AG04450 (cell line): ENCODE measurements at regions not wholly inside any gene's neighbourhood (a gene's known extent, or its start where the extent isn't known, plus 50 kb on each side); places are given as distances from the start of the nearest gene placed in this dataset.

Experiments used
- CTCF ChIA-PET: fragments of 300-600, 350-600 bp; formaldehyde crosslinking; extraction: SDS; loops from one replicate; lab custom pipeline; 2022; ENCODE audit warnings: antibody characterized with exemption, inconsistent platforms; lab: Charles Lee
- POLR2A ChIA-PET: fragments of 350-600 bp; formaldehyde crosslinking; extraction: SDS; loops from one replicate; lab custom pipeline; 2021; ENCODE audit warnings: antibody characterized with exemption, inconsistent platforms; lab: Yijun Ruan, JAX
- DNase-seq: peaks from one replicate; pipeline ENCODE4 v3.0.0-alpha.2; 2011; ENCODE audit warnings: low read depth, low spot score
- H3K27ac ChIP-seq: one replicate; pipeline ENCODE4 v1.5.1; 2012; ENCODE audit warnings: low read depth, low read length, control low read depth
- H3K27me3 ChIP-seq: one replicate; pipeline ENCODE4 v1.6.0; 2012; ENCODE audit warnings: low read length; ENCODE audit not compliant: control insufficient read depth, insufficient read depth
- H3K4me3 ChIP-seq: 2 replicates; pipeline ENCODE4 v1.5.1; 2011; ENCODE audit warnings: mild to moderate bottlenecking, low read depth, low read length, control low read depth
- H3K9me3 ChIP-seq: 2 replicates; pipeline ENCODE4 v1.5.1; 2012; ENCODE audit warnings: low read length; ENCODE audit not compliant: control insufficient read depth, insufficient read depth
- CTCF ChIP-seq: IDR thresholded peaks from 2 replicates; pipeline ENCODE4 v1.5.1; 2011; ENCODE audit warnings: low read depth, low read length, control low read depth, inconsistent platforms

- H3K4me3 ChIP-seq: no peak overlapping the region
- no peaks in the 10 kb centered on the region for H3K9me3 ChIP-seq
- no peaks in the 10 kb centered on the region for H3K27me3 ChIP-seq
- no peak overlapping the region for H3K27ac ChIP-seq
- no peak for DNase-seq
- no peak for TF ChIP-seq CTCF
- ChIA-PET POLR2A (no interaction called here), CTCF (no interaction called here)
Measured at GRCh38 chr18:68509902-68510301, 205.0 kb downstream of the TMX3 start.

GRCh38 chr18:68507781-68508180 is 207.1 kb downstream of the TMX3 start:
- H3K4me3 ChIP-seq: no peak overlapping the region
- no peak overlapping the region for H3K27ac ChIP-seq
- no peaks in the 10 kb centered on the region for H3K9me3 ChIP-seq
- no peak for DNase-seq
- H3K27me3 ChIP-seq: no peaks in the 10 kb centered on the region
- no peak for TF ChIP-seq CTCF
- POLR2A ChIA-PET: no interaction called here
- CTCF ChIA-PET: interaction anchor here (0.6 kb wide), 1 partner anchor 523 kb away, joined by 5 read pairs; no protein-coding TSS in a partner anchor

GRCh38 chr18:68505178-68505574 is 209.7 kb downstream of the TMX3 start:
- Histone ChIP-seq H3K9me3 (no peaks in the 10 kb centered on the region), H3K27me3 (no peaks in the 10 kb centered on the region), H3K27ac (no peak overlapping the region), H3K4me3 (no peak overlapping the region)
- DNase-seq: no peak
- ChIA-PET POLR2A (no interaction called here), CTCF (no interaction called here)
- no peak for TF ChIP-seq CTCF

DNA sequence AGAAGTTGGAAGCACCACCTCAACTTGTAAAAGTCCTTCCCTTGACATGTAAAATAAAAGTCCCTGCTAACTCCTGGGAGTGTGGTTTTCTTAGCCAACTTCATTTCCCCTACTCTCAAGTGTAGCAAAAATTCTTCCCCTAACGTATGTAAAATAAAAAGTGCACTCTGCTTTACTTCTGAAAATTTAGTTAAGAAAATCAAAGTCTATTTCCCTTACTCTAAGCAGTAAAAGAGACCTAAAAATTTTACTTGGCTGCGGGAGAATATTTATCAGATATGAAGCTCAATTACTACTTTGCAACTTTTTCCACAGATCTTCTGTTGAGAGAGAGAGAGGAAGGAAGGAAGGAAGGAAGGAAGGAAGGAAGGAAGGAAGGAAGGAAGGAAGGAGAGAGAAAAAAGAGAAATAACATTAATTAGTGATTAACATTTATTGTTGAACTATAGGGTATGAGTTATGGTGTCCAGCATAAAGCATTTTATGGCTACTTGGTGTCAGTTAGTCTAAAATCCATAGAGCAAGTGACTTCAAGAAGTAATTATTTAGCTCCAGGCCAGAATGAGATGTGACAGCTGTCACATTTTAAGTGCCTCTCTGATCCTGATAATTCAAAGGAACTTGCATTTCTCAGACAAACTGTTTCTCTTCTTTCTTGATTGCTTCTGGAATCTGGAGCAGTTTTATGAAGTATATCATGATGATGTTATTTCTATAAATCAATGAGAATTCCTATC is 210.3 kb downstream of the TMX3 start:
- ChIA-PET CTCF (interaction anchor here (0.6 kb wide), 1 partner anchor 248 kb away, joined by 3 read pairs; no protein-coding TSS in a partner anchor), POLR2A (no interaction called here)
- DNase-seq: no peak
- H3K9me3 ChIP-seq: no peaks in the 10 kb centered on the region
- no peak overlapping the region for H3K4me3 ChIP-seq
- H3K27ac ChIP-seq: no peak overlapping the region
- TF ChIP-seq CTCF: no peak
- no peaks in the 10 kb centered on the region for H3K27me3 ChIP-seq

DNA sequence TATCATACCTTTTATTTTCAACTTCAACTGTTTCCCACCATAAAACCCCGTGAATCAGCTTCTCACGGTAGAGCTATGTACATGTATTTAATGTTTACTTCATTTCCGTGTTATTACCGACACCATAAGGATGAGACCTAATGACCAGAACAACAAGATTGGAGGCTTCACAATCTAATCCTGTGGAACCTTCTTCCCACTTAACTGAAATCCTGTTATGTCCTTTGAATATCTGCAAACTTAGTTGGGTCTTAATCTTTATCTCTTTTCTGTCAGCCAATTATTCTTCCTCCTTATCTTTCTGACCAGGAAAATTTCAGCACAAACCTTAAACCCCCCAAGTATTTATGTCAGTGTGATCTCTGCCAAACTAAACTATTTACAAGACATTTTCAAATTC is 214.4 kb downstream of the TMX3 start:
- H3K27ac ChIP-seq: no peak overlapping the region
- no peak overlapping the region for H3K4me3 ChIP-seq
- no peaks in the 10 kb centered on the region for H3K27me3 ChIP-seq
- ChIA-PET POLR2A (no interaction called here), CTCF (interaction anchor here (0.8 kb wide), 1 partner anchor 160 kb away, joined by 3 read pairs; no protein-coding TSS in a partner anchor)
- no peak for TF ChIP-seq CTCF
- no peaks in the 10 kb centered on the region for H3K9me3 ChIP-seq
- no peak for DNase-seq
